D341Med (cell line): ENCODE measurements at regions not wholly inside any gene's neighbourhood (a gene's known extent, or its start where the extent isn't known, plus 50 kb on each side); places are given as distances from the start of the nearest gene placed in this dataset.

Source experiments
- DNase-seq: peaks from one replicate; pipeline ENCODE4 v3.0.0; 2012; ENCODE audit warnings: low spot score

DNA sequence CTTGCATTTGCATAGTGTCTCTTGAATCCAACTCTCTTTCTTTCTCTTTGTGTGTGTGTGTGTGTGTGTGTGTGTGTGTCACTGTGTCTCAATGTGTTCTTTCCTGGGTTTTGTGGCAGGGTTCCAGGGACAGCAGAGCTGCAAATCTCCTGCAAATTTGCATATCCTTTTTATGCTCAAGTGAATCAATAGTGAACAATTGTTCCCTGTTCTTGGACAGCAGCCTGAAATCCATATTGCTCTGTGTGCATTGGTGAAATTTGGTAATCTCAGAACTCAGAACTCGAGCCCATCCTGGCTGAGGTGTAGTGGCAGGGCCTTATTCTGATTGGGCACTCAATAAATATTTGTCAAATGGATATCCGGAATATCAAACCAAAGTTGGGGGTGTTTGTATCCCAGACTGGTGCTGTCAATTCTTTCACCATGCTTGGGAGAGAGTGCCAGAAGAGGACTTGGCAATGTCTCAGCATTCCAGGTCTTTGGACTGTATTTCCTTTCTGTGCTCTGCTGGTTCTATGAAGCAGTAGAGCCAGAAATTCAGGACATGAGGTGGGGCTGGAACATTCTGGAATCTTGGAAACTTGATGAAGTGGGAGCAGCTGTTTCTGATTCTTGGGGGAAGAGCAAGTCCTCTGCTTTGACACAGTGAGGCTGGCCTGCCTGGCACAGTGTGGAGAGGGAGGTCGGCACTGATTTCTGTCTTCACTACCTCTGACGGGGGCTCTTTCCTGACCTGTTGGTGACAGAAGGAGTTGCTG is 380.6 kb upstream of the C2CD4B start:
- no peak for DNase-seq

GRCh38 chr15:62546628-62547027 is 381.5 kb upstream of the C2CD4B start:
- no peak for DNase-seq

- DNase-seq: no peak
These were observed 382.5 kb upstream of the C2CD4B start for GRCh38 chr15:62547584-62547983.

- DNase-seq: peak; percentile 61
These were observed 384.4 kb upstream of the C2CD4B start for GRCh38 chr15:62549345-62549970.

DNA sequence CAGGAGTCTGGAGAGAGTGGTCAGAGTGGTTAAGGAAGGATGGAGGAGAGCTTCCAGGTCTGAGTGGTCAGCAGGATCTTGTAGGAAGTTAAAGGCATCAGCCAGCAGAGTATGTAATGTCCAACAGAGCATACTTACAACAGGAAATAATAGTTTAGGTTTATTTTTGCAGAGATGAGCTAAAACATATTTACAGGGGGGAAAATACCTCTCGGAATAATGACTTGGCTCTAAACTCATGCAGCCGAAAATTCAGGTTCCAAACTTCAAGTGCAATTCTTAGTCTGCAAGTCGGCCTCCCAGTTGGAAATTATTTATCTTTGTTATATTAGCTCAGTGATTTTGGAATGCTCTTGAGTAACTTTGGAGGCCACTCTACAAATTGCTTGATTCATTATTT is 385.0 kb upstream of the C2CD4B start:
- no peak for DNase-seq

DNA sequence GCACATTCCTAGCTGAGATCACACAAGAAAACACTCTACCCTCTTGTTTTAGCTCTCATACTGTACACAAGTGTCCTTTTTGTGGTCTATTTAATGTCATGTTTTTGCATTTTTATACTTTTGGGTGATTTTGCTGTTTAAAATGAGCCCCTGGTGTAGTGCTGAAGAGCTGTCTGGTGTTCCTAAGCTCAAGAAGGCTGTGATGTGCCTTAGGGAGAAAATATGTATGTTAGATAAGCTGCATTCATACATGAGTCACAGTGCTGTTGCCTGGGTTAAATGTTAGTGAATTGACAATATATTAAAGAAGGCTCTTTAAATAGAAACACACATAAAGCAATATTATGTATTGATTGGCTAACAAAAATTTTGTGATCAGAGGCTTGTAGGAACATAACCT is 387.4 kb upstream of the C2CD4B start:
- no peak for DNase-seq

DNA sequence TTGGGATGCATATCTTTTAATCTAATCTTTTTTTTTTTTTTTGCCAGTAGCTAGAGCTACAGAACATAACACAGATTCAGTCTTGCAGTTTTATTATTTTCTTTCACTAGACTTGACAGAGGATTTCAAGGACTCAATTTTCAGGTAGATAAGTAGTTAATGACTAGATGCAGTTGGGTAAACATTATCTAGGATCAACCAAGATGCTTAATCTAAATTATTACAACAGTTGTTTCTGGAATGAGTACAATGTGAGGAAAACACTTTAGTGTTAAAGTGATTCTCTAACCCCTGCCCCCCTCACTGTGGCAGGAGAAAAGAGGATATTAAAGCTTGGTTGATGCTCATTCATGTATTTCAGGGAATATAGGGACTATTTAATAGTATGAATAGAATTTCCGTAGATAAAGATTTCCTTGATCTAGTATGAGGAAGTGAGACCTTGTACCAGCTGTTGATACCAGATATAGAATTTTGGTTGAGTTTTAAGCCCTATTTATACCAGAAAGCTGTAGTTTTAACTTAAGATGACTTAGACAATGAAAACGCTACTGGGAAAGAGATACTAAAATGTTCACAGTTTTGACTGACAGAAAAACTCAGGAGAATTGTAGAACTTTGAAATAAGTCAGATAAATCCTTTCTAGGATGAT is 389.0 kb upstream of the C2CD4B start:
- DNase-seq: no peak

- DNase-seq: no peak
These were observed 393.7 kb upstream of the C2CD4B start for GRCh38 chr15:62558640-62559380.

DNA sequence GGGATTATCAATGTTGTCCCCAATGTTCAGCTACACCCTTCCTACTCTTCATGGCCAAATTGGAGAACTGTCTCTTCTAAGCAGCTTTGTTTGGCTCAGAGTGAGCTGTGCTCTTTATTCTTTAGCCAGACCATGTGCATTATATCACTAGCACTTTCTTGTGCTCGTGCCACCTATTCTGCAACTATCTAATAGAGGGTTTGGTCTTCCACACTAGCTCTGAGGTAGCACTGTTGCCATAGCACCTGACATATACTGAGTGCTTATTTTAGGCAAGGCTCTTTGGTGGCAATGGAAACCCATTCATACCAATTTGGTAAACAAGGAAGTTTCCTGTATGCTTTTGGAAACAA is 394.3 kb upstream of the C2CD4B start:
- DNase-seq: no peak

DNA sequence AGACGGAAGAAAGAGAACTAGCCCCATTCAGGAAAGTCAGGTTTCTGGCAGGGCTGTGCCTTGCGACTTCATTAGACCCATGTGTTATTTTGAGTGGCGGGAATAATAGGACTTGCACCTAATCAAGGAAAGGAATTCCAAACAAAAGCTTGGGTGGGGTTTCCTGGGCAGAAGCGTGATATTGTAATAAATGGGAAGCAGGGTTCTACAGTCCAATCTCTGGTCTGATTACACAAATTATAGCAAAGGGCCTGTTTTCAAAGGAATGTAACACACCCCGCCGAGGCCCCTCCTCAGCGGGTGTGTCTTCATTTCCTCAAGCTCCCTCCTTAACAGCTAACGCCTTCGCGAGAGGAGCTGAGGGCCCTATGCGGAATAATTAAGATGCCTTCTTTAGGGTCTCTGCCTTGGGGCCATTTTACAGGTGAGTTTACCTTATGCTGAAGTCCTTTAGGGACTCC is 396.0 kb upstream of the C2CD4B start:
- DNase-seq: no peak

DNA sequence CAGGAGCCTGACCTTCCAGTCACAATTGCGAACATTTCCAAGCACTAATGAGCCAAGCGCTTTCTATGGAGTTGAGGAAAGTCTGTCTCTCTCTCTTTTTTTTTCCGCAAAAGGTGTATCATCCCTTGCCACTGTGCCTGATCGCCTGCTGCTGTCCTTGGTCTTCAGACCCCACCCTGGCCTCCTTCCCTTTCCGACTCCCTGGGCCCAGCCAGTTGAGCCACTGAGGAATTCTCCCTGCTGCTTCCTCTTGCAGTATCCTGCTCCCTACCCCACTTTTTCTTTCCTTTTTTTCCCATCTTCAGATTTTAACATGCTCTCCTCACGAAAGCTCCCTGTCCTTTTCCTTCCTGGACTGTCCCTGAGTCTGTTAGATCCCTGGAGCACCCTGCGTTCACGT is 396.5 kb upstream of the C2CD4B start:
- DNase-seq: no peak

GRCh38 chr15:62564886-62565633 is 400.0 kb upstream of the C2CD4B start:
- DNase-seq: peak; percentile 68

DNA sequence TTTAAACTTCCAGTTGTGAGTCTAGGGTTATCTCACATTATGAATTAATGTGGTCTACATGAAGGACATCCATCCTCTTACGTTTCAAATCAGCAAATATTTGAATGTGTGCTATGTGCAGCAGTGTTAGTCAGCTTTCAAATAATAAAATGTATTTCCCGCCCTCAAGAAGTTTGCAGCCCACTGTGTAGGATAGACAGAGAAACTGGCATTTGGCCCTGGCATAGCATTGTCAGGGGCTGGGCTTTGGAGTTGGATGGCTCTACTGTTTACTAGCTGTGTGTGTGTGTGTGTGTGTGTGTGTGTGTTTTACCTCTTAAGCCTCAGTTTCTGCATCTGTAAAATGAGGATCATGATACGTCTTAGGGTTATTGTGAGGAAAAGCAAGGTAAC is 400.5 kb upstream of the C2CD4B start:
- no peak for DNase-seq

DNA sequence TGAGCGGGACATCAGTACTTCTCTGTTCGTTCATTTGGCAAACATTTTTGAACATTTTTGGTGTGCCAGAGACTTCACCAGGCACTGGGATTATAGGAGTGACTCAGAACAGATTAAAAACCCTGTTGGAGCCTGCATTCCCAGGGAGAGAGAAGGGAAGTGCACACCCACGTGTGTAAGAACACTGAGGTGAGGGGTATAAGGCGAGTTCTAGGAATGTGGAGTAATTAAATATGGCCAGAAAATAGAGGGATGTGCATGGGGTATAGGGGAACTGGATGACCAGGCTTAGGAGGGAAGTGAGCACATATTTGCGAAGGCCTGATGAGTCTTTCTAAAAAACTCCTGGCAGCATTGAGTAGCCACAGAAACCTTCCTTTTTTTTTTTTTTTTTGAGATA is 401.2 kb upstream of the C2CD4B start:
- no peak for DNase-seq

GRCh38 chr15:62567501-62567900 is 402.4 kb upstream of the C2CD4B start:
- DNase-seq: no peak

- no peak for DNase-seq
These were observed 402.9 kb upstream of the C2CD4B start for GRCh38 chr15:62568004-62568403.

DNA sequence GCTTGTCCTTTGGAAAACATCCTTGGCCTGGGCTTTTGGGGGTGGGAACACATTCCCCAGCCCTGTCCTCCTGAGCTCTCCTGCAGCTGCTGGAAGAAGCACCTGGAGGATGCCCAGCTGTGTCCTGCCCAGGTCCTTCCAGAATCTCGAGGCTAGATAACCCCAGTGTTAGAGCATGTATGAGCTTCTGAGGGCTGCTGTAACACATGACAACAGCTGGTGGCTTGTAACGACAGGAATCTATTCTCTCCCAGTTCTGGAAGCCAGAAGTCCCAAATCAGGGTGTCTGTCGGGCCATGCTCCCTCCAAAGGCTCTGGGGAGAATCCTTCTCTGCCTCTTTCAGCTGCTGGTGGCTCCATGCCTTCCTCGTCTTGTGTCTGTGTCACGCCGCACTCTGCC is 403.6 kb upstream of the C2CD4B start:
- DNase-seq: no peak

- no peak for DNase-seq
These were observed 404.6 kb upstream of the C2CD4B start for GRCh38 chr15:62569460-62570404.

- no peak for DNase-seq
These were observed 405.3 kb upstream of the C2CD4B start for GRCh38 chr15:62570405-62570783.

DNA sequence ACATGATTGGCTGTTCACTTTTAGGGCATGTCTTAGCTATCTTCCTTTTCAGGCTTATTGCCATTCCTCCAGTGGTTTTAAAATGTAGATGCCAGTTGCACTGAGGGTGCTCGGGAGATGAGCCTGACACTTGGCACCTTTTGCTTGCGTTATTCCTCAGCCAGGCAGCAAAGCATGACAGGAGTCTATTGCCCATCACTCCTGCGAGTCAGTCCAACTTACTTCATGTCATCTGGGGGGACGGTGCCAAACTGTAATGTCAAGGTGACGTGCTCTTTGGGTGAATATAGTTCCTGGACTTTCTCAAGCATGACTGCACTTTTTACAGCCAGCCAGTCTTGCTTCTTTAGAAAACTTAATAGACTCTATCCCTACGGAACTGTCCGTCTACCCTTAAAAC is 406.0 kb upstream of the C2CD4B start:
- no peak for DNase-seq

DNA sequence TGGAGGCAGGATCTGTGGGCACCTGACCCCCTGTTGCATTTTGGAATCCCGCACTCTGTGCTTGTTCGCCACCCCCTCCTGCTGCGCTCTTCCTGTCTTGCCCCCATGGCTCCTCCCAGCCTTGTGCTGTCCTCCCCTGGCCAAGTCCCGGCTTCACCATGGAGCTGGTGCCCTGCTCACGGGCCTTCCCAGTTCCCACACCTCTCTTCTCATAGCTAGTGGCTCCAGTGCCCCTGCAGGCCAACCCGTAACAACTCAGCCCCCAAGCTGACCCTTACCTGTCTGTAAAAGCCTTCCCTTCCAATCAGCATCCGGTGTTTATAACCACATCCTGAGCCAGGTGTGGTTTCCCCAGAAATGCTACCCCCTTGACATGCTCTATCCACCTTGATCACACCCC is 407.7 kb upstream of the C2CD4B start:
- no peak for DNase-seq
